HG03521 (cell line): ENCODE measurements at regions not wholly inside any gene's neighbourhood (a gene's known extent, or its start where the extent isn't known, plus 50 kb on each side); places are given as distances from the start of the nearest gene placed in this dataset.
"Not testable (repeated sequence)": the region's sequence is repeated elsewhere in the genome, so short reads cannot be mapped to it uniquely, and the experiment has no call there.

Experiments
- ATAC-seq: cut with Tn5 transposase; IDR thresholded peaks from one replicate; pipeline ENCODE4 v1.9.1; 2021; ENCODE audit warnings: mild to moderate bottlenecking, moderate library complexity; ENCODE audit not compliant: unreplicated experiment

DNA sequence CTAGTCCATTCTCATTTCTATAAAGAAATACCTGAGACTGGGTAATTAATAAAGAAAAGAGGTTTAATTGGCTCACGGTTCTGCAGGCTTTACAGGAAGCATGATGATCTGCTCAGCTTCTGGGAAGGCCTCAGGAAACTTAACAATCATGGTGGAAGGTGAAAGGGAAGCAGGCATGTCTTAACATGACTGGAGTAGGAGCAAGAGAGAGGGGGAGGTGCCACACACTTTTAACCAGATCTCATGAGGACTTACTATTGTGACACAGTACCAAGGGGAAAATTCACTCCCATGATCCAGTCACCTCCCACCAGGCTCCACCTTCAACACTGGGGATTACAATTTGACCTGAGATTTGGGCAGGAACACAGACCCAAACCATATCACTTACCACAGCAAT is 310.1 kb downstream of the SH3GL2 start:
- ATAC-seq: not testable (repeated sequence)

DNA sequence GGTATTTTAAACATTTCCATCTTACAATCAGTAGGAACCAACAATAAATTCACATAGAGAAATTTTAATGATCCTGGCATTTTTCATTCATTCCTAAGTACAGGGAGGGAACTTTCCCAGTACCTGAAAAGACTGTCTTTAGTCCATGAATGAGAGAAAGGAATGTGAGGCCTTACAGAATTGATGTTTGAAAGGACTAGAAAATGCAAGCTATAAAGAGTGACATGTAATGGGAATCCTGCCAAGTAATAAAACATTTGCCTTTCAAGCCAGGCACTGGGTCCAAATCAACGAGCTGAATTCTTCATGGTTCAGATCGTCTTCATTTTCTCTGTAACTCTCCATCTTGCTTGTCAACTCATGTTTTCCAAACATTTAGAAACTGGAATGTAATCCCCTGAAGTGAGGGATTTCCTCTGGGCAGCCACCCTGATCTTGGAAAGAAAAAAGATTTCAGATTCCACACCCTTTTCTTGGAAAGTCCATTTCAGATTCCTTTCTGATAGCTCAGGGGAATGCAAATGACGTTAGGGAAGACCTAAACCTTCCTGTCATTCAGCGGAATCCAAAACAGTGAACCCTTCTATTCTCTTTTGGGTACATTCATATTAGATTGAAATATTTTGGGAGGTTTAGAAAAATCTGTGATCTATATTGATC is 315.8 kb downstream of the SH3GL2 start:
- no peak for ATAC-seq

DNA sequence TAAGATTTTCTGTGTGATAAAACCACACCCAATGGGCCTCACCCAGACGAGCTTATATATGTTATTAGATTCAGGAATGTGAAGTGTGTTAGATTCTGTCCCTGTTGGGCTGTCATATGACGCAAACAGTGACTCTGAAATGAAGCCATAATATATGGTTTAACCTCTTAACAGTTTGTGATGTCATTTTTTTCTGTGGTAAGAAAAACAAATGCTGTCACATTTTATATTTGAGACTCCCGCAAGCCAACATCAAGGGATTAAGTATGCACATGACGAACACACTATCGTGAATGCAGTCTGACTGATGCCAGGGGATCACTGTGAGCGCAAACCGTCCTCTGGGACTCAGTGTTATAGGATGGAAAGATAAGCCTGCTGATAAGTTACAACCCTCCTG is 321.7 kb downstream of the SH3GL2 start:
- no peak for ATAC-seq

DNA sequence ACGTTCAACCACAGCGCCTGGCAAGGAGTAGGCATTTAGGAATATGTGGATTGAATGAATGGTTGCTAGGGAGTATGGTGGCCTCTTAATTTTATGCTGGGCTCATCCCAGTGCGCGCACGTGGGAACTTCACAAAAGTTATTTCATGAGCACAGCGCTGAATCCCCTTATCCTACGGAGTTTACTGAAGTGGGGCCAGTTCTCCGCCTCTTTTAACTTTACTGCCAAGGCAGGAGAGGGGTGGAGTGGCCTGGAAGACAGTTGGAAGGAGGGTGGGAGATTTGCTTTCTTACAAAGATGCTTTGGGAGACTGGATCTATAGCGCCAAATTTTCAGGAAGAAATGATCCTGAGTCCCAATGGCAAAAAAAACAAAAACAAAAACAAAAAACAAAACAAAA is 326.5 kb downstream of the SH3GL2 start:
- no peak for ATAC-seq

DNA sequence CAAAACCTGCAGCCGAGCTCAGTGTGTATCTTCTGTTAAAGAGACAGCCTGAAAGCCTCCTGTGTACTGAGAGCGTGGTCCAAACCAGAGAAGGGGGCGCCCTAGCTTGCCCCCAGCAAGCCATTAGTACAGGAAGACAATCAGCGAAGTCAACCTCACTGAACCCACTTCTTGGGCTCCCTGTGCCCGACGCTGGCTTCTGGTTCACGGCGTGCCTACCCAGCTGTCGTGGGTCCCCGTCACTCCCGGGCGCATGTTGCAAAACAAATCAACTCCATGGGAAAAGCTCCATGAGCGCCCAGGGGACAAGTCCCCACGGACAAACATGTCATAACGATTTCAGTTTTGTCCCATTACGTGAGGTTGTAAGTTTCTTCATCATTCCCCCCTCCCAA is 326.9 kb downstream of the SH3GL2 start:
- no peak for ATAC-seq

DNA sequence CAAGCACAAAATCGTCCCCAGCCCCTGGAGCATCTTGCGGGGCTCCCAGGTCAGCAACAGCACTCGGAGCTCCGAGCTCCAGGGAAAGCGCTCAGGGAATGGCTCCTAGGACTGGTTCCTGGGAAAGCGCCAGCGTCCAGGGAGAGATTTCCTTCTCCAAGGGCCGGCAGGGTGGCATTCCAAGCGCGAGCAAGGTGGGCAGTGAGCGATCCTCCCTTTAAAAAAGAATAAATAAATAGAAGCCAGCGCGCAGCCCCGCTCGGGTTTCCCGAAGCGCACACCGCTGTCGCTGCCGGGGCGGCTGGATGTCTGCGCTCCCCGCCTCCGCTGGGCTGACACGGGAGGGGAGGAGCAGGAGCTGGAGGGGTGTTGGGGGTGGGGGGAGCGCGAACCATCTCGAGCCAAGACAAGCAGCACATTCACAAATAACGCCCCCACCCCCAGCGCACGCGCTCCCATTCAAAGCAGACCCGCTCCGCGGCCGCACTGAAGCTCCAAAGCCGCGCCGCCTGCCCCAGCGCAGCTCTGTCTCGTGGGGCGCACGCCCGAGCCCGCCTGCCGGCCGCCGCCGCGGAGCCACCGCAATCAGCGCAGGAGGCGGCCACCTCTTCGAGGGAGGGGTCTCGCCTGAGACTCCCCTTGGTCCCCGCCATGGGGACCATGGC is 327.4 kb downstream of the SH3GL2 start:
- ATAC-seq: no peak

DNA sequence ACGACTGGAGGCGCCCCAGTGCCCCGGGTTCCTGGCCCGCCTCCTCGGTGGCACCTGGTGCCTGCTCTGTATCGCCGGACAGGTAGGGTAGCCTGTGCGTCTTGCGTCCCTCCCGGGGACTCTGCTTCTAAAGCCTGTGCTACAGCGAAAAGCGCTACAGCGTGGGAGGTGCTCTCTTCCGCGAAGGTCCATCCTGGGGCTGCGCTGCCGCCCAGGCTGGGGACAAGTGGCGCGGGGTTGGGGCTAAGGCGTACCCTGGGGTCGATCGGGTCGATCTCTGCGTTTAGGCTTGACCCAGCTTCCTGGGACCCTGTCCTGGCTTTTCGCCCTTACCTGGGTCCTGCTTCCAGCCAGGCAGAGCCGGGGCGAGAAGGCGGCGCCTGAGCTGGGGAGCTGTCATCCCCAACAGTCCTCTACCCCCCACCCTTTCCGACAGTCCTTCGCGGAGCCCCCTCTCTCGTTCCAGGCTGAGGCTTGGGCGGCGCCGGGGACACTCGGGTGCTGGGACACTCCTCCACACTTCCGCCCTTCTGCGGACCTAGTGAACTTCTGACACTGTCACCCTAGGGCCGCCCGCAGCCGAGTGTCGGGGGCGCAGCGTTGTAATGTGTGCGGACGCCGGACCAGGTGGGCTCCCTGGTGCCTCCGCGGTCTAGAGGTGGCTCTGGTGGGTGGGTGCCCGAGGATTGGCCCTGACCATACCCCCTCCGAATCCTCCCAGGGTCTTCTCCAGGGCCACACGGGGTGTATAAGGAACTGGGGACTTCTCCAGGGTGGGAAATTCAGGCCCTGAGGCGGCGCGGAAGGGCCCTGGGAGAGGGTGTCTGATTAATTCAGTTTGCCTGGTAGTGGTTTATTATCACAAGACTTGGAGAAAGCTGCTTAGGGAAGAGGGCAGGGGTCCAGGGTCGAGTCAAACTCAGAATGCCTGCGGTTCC is 328.2 kb downstream of the SH3GL2 start:
- no peak for ATAC-seq

DNA sequence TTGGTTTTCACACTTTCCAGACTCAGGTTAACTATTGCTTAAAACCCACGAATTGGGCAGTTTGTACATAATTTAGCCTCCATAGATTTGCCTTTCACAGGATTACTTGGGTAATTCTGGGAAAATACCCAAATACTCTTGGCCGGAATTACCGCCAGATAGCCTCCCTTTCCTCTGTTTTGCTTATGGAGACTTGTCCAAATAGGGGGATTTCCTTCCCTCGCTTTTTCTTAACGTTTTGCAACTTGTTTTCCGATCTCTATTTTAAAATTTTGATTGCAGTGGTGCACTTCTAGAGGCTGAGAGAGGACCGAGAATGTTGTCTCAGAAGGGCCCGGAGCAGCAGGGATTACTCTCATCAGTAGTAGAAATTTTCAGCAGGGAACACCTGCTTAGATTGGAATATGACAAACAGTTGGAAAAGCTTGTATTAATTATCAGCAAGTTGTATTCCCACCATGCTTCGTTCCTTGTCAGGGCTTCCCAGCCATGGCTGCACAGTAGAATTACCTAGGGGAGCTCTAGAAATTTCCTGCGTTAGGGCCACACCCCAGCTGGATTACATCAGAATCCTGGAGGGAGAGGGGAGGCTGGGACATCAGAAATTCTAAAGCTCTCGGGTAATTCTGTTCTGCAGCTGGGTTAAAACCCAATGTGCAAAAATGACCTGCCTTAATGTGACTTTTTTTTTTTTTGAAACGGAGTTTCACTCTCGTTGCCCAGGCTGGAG is 329.1 kb downstream of the SH3GL2 start:
- ATAC-seq: no peak

DNA sequence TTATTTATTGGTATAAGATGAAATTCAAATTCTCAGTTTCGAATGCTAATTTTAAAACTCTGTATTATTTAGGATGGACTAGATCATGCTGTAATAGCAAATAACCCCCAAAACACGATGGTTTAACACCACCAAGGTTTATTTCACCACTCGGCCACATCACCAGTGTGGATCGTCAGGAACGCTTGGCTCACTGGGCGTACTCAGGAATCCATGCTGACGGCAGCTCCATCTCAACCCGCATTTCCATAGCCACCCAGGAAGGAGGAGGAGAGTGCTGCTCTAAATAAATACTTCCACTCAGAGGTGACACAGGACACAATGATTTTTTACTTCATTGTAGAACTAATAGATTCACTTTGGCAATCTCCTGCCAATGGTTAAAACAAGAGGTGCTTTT is 347.4 kb downstream of the SH3GL2 start:
- ATAC-seq: no peak

DNA sequence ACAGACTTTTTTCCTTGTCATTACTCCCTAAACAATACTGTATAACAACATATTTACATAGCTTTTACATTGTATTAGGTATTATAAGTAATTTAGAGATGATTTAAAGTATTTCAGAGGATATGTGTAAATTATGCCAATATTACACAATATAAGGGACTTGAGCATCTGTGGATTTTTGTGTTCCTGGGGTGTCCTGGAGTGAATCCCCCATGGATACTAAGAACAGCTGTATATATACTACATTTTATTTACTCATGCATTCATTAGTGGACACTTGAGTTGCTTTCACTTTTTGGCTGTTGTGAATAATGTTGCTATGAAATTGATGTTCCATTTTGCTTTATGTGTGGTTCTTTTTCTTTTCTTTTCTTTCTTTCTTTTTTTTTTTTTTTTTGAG is 348.8 kb downstream of the SH3GL2 start:
- ATAC-seq: no peak

DNA sequence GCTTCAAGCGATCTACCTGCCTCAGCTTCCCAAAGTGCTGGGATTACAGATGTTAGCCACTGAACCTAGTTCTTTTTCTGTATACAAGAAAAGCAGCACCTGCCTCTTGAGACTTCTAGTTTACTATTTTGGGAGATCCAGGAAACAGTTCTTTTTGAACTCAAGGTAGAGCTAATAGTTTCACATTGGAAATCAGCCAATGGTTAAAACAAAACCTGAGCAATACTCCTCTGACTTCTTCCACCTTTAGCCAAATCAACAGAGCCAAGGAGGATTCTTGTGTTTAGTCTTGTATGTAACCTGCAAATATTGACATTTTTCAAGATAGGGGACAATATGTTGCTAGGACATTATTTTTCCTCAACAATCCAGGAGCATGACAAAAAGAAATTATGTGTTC is 349.4 kb downstream of the SH3GL2 start:
- no peak for ATAC-seq

DNA sequence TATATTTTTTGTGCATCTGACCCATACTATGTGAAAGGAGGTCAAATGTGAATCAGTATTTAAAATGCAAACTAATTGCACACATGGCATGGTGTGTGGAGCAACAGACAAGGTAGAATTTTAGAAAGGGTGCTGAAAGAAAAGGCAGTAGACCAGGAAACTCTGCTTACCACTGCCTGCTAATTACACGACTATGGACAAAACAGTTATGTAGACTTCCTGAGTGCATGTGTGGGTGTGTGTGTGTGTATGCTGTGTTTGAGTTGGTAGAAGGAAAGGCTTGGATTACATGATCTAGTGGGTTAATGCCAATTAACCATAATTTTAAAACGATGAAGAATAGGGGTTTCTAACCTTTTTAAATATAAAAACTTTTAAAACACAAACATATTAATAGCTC is 349.9 kb downstream of the SH3GL2 start:
- ATAC-seq: no peak

DNA sequence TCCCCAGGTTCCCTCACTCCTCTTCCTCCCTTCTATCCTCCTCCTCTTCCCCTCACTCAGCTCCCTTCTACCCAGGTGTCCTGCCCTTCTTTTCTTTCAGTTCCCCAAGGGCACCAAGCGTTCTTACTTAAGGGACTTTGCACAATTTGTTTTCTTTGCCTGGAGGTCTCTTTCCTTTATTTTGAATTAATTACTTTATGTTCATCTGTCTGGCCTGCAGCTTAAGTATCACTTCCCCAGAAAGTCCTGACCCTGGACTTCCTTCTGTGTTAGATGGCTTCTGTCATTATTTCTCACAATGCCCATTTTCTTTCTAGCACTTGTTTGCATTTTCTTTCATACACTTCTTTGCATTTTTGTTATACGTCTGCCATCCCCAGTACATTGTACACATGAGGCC is 350.6 kb downstream of the SH3GL2 start:
- no peak for ATAC-seq

DNA sequence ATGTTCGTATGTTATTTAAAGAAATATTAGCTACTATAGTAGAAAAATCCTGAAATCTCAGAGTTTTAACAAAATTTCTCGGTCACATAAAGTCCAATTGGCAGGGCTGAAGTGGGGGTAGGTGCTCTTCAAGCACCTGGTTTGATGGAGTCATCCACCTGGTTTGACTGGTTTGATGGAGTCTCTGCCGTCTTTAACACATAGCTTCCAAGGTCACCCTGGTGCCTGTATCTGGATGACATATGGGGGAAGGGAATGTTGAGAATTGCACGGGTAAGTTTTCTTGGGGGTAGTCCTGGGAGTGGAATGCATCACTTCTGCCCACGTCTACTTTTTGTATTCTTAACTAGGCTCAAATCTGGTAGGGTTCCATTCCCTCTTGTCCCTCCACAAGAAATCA is 351.2 kb downstream of the SH3GL2 start:
- no peak for ATAC-seq

DNA sequence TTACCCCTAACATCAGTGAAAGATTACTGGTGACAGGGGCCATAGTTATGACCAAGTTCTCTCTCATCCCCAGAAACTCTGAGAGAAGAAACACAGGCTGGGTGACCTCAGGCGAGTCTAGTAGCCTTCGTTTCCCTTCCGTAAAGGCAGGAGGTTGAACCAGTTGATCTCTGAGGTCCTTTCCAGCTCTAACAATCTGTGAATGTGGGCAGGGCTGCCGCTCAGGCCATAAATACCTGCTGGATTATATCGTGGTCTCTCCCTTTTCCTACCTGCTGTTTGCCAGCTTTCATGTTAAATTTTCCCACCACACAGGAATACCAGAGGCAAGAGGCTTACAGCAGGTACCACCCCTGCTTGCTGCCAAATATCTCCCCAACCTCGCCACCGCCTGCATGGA is 357.5 kb downstream of the SH3GL2 start:
- ATAC-seq: no peak

DNA sequence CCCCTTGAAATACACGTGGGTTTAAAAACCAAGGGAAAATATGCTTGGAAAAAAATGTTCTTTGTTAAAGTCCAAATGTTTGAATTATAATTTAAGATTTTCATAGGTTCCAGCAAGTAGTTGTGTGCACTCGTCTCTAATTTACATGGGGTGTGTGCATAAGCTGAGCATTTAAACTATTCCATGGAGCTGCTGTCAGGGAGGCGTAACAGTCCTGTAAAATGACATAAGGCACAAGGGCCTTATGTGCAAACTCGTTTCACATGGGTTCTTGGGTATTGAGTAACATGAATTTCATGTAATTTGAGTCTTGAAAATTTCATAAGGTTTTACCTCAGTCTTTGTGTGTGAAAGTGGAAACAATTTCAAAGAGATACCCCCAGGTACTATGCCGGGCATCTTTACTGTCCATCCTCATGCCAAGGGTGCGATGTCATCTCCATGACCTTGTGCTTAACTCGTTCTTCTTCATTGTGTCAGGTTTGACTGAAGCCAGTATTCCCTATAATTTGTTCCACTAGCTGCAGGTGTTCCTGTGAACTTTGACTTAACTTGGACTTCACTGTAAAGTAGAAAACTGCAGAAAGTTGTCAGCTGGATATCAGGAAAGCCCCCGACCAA is 359.3 kb downstream of the SH3GL2 start:
- no peak for ATAC-seq

DNA sequence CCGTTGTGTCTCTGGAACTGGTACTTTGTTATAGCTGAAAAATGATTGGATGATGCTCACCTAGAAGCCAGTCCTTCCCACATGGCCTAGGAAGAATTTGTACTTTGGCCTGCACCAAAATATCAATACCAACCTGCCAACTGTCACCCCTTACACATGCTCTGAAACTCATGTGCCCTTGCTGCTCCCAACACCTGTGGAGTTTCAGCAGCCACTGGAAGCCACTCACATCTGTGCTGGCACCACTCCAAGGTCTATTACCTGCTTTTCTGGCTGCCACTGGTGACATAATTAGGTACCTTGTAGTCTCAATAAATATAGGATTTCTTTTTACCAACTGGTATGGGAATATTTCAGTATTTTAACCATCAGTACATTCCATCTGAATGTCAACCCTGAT is 363.6 kb downstream of the SH3GL2 start:
- no peak for ATAC-seq

DNA sequence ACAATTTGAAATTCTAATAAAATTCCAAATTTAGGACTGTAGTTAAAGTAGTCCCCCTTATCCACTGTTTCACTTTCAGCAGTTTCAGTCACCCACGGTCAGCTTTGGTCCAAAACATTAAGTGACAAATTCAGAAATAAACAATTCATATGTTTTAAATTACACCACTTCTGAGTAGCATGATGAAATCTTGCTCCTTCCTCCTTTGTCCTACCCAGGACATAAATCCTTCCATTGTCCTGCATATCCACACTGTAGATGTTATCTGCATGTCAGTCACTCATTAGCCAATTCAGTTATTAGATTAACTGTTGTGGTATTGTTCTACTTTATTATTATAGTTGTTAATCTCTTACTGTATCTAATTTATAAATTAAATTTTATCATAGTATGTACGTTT is 376.5 kb downstream of the SH3GL2 start:
- no peak for ATAC-seq

DNA sequence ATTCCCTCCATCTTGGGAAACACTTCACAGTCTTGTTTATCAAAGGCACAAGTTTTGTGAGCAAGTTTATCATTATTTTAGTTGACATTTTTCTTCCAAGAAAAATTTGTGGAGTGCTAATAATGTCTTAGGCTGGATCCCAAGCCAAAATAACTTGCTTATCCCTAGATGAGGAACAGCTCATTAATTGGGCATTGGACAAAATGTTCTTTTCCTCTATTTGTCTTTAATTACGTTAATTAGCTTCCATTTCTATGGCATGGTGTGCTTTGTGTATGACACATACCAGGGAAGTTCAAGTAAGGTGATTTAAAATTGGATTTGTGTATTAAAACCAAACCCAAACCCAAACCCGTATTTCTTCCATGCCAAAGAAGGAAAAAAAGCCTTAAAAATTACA is 379.5 kb downstream of the SH3GL2 start:
- no peak for ATAC-seq

DNA sequence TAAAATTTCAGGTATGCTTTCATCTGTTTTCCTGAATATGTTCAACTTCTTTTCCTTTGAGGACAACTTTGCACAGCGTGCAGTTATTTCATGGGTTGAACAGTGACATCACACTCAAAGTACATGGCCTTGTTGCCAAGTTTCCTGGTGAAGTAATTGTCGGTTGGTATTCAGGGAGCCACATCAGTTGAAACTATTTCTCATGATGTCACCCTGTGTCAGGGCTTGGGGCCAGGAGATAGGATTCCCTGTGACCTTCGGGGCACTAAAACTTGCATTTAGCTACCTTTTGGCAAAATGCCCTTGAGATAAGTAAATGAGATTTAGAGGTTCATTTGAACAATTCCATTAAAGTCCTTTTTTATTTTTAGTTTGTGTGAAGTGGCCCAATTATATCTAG is 383.9 kb downstream of the SH3GL2 start:
- no peak for ATAC-seq

DNA sequence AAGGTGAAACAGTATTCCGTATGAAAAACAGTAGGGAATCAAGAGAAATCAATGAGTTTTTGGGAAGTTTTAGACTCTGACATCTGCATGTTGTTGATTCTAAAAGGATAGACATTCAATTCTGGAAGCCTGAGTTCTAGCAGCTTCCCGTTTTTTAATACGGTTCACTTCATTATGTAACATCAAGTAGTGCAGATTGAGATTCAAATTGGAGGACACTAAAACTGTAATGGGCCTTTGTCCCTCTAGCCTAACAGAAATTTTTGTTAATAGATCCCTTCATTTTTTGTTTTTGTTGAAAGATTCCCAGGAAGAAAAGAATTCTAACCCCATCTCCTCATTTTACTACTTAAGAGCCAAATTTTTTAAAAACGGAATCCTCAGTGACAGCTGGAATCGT is 384.6 kb downstream of the SH3GL2 start:
- ATAC-seq: no peak
